ENCODE measurements at regions not wholly inside any gene's neighbourhood (a gene's known extent, or its start where the extent isn't known, plus 50 kb on each side); places are given as distances from the start of the nearest gene placed in this dataset.

DNA sequence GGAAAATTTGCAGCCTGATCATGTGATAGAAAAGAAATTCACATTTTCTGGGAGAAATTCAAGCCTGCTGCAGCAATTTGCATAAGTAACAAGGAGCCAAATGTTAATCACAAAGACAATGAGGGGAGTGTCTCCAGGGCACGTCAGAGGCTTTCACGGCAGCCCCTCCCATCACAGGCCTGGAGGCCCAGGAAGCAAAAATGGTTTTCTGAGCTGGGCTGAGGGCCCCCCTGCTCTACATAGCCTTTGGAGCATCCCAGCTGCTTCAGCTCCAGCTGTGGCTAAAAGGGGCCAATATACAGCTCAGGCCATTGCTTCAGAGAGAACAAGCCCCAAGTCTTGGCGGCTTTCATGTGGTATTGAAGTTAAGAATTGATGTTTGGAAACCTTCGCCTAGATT, 445.3 kb upstream of the ZEB2 start:
- no peak for DNase-seq (ENCODE audit: low read depth, low spot score)

DNA sequence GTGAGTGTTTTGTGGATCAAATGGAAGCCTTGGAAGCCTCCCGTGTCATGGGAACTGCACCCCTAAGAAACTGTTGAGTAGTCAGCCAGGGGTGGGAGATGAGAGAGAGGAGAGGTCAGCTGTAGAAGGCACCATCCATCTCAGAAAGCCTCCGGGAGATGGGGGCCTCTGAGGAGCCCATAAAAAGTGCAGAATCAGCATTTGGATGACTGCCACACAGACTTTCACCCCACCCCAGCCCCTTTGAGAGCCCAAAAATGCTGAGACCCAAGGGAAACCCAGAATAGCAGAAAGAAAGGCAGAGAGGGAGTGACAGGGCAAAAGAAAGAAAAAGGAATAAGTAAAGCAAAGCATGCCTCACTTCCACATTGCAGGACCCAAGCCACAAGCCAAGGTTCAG, 443.1 kb upstream of the ZEB2 start:
- DNase-seq (ENCODE audit: low read depth, low spot score): no peak

DNA sequence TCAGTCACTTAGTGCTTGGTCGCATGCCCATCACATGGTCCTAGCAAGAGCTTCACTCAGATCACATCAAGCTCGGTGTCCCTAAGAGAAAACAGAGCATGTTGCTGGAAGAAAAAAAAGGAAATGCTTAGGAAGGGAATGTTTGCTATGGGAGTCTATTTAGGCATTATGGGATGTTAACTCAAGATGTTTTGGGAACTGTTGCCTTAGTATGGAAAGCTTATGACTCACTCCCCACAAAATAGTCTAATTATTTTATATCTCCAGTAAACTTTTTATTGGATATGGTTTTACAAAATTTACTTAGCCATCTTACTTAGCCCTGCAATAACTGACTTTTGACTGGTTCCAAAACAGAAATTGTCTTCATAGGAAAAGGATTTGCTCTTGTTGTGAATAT, 439.5 kb upstream of the ZEB2 start:
- no peak for DNase-seq (ENCODE audit: low read depth, low spot score)

DNA sequence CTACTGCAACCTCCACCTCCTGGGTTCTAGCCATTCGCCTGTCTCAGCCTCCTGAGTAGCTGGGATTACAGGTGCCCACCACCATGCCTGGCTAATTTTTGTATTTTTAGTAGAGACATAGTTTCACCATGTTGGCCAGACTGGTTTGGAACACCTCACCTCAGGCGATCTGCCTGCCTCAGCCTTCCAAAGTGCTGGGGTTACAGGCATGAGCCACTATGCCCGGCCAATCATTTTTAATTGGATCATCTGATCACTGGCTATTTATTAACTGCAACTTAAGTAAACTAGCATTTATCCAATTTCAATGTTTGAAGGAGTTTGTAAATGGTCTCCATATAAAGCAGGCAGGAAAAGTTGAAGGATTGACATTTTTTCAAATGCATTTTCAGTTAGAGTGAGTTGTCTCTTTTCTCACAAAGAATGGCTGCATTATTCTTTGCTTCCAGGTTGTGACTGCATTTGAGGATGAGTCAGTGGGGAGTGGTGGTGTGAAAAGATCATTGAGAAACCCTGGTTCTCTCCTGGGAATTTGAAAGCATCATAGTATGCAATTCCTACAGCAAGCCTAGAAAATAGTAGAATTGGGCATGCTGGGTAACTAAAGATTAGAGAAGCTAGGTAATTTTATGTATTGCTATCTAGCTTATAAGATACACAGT, 431.1 kb upstream of the ZEB2 start:
- no peak for DNase-seq (ENCODE audit: low read depth, low spot score)

DNA sequence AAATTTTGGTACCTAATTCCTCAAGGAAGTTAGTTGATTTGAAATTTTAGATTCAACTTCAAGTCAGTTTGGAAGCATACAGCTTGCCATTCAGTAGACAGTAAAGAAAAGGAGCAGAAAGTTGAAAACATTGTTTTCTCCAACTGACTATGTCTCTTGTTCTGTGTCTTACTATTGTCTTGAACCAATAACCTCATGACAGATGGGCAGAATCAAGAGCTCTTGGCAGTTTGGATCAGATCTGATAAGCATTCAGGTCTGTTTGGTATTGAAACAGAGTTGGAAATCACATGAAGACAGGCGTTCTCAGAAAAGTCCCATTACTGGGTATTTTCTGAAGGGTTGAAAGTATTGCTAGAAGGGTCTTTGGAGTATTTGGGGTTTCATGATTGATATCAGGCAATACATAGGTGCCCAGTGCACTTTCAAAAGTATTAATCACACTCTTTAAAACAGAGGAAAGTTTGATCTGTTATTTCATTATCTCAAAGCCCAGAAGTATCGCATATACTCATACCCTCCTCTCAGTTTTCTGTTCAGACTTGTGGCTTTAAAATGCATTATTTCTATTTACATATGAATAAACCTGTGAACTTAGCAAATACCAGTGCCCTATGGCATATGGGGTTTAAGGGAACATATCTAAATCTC, 428.4 kb upstream of the ZEB2 start:
- DNase-seq (ENCODE audit: low read depth, low spot score): no peak

DNA sequence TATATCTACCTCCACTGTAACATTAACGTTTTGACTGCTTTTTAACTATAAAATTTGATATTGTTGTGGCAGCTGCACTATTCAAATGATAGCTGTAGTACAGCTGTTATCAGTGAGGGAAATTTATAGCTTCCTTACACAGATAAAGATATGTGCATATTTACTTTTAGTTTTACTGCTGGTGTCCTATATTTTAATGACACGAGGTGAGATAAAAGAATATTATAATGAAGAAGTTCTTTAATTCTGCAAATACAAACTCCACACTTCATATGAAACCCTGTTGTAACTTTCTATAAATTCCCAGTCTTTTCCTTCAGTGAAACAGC, 427.8 kb upstream of the ZEB2 start:
- no peak for DNase-seq (ENCODE audit: low read depth, low spot score)

DNA sequence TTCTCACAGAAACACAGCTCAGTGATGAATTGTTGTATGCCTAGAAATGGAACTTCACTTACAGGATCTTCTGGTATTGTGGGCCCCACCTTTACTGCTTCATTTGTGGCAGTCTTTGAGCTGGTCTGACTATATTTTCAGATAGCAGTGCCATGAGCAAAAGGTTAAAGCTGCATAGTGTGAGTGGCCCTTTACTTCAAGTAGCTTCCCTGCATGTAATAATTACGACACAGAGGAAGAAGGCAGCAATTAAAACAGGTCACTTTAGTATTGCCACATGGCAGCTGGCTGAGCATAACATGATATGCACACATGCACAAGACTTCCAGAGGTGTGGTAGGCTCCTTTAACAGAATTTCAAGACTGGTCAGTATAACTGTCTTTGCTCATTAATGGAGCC, 426.3 kb upstream of the ZEB2 start:
- DNase-seq (ENCODE audit: low read depth, low spot score): no peak

DNA sequence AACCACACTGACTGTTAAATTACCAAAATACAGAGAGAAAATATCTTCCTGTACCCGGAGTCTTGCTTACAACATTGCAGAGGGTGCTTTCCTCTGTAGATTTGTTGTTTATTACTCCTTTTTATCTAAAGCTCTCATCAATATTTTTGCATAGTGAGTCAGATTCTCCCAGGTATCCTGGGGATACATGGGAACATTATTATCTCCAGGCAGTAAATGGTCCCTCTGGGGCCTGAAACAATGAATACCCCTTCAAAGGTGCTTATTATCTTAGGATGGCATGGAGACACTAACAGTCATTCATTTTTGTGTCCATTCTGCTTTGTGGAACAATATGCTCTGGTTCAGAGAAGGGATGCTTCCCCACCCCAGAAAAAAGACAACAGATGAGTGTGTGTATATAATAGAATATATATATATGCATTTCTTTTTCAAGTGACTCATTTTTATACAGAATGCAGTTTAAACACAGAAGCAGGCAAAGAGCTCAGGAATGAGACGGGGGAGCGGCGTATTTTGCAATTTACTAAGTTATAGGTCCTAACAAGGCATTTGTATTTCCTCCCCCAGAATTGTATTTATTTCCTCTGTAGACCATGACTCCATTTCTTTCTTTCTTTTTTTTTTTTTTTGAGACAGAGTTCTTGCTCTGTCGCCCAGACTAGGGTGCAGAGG, 424.8 kb upstream of the ZEB2 start:
- DNase-seq (ENCODE audit: low read depth, low spot score): no peak

DNA sequence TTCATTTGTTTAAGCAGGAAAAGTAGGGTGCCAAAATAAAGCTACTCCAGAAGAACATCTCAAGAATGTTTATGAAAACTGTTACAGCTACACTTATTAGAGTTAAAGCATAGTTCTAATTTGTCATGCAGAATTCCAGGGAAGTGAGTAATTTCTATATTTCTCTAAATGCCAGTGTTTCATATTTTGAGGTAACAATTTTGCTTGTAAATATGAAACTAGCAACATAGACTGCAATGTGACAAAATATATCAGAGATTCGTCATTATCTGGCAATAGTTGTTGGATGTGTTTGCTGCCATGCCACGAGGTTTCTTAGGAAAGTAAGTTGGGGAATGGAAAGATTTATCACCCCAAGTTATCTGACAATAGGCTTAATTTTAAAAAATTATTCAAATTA, 424.1 kb upstream of the ZEB2 start:
- no peak for DNase-seq (ENCODE audit: low read depth, low spot score)

DNA sequence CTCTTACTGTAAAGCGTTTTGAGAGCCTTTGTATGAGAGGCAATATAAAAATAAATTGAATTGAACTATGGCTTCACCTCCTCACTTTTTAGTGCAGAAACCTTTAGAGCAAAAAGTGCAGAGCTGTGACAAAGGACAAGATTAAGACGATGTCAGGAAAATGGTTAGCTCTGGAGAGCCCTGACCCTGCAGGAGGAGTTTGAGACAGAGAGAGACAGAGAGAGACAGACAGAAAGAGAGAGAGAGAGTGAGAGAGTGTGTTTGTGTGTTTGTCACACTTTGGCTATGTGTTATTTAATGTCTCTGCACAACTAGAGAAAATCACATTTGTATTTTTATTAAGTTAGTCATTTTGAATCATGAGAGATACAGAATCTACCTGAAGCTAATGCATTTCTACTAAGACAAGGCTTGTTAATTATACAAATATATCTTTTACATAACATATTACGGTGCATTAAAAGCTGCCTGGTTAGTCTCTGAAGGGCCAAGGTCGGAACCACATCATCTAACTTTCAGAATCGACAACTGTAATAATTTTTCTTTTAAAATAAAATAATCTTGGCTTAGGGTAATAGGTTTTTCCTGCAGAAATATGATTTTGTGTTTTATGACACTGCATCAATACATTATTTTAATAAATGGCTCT, 423.5 kb upstream of the ZEB2 start:
- DNase-seq (ENCODE audit: low read depth, low spot score): no peak

DNA sequence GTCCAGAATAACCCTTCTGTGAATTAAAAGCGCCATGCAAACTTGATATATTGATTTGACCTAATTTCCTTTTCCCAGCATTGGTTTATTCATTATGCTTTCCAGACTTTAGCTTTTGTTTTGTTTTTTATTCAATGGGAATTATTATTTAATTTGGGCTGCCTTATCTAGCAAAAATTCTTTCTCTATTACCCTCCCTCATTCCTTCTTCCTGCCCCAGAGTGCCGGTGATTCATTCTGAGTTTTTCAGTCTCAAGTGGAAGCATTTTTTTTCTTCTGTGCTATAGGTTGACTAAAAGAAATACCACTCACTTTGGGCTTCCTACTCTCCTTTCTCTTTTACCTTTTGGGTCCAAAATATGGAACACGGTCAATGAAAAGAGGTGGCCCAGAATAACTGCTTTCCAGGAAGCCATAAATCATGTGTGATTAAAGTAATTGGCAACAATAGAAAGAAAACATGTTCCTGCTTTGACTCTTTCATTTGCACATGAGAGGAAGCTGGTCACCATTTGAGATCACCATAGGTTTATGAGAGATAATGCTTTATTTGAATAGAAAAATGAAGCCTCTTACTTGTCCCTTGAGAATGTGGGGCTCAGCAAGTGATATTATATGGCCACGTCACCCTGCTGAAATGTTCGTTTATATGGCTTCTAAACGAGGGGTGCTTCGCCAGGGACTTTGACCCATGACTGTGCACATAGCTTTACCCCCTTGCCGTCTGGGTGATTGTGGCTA, 422.8 kb upstream of the ZEB2 start:
- DNase-seq (ENCODE audit: low read depth, low spot score): no peak

DNA sequence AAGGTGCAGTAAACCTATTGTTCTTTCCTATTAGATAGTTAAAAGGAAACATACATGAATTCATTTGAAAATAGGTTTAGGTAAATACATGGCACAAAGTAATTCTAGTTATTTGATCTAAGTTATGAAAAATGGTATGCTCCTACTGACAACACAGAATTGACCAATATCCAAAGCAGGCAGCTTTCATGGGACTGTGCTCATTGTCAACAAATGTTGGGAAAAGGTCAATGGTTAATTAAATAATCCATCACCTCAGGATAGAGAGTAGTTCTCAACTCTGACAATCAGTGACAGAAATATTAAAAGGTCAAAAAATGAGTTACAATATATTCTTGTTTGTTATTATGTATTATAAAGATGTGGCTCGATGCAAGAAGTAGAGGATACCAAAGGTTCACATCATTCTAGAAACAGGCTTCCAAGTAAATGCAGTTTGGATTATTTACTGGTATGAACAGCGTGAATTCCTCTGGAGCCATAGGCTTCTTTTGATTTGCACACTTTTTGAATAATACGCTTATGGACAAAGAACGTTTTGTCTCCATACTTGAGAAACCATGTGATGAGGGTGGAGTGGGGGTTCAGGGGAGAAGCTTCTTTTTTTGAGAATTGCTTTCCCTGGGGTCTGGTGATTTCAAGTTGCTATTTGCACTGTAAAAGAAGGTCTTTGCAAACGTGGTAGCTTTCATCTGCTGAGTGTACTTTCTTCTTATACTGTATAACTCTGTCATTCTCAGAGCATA, 422.0 kb upstream of the ZEB2 start:
- DNase-seq (ENCODE audit: low read depth, low spot score): no peak

DNA sequence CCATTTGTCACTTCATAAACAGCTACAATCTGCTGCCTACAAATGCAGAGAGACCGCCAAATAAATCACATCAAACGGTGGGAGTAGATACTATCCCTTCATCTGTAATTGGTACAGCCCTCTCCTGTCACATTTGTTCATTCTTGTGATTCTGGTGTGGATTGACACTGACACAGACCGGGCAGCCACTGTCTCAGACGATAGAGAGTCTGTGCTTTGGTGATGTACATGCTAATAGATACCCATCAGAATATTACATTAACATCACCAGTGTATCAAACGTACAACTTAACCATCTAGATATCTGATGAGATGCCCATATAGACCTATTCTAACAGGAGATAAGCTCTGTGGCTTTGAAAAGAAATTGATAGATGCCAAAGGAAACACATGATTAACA, 419.7 kb upstream of the ZEB2 start:
- no peak for DNase-seq (ENCODE audit: low read depth, low spot score)

DNA sequence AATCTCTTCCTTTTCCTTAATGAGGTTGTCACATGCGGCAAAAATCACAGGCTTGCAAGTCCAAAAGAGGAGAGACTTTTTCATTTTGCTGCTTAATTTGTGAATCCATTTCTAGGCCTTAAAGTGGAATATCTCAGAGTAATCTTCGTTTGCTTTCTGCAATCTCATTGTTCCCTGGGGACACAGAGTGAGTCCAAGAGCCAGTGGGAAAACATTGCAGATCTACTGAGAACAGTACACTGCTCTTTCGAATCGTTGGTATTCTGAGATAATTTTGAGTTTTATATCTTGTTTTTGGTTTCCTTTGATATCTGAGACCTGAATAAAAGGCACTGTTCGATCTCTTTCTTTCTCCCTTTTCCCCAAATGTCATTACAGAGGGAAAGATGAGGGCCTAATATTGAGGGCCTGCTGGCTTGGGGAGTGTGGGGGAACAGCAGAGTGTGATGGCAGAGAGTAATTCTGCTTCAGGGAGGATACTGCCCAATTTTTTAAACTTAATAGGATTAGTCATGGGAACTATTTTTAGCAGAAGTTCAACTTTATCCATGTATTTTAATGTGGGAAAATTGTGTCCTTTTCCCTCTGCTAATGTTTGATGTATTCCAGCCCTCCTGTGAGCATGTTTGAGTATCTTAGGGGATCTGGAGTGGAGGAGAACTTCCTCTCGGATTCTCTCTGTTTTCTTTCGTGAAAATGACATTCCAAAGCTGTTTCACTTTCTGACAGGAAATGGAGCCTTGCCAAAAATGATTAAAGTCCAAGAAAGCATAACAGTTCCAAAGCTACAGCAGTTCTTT, 418.2 kb upstream of the ZEB2 start:
- DNase-seq (ENCODE audit: low read depth, low spot score): no peak

DNA sequence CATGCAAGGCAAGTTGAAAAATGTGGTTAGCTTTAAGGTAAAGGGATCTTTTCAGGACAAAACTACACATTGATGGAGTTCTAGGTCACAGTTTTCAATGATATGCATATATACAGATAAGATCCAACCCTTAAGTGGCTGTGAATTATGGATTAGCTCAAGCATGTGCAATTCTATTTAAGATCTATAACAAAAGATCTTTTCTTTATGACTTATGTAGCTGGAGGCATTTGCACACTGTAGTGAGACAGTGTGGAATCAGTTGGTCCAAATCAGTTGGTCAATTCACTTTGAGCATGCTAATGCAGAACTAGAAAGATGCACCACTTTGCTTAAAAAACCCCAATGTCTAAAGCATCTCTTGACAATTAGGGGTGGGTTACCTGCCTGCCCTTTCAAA, 417.1 kb upstream of the ZEB2 start:
- no peak for DNase-seq (ENCODE audit: low read depth, low spot score)

DNA sequence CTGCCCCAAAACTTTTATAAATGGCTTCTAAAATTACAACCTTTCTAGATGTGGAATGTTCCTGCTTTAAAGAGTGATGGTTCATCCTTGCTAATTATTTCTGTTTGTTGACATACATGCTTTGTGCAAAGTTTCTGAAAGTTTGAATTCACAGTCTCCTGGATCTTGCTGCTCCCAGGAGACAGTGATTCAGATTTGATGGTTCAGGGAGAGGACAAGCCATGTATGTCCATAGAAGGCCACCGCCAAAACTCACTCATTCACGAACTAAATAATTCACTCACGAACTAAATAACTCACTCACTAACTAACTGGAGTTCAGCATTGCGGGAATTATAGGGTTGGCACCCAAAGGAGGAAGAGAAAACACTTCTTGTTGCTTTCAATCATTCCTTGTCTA, 416.5 kb upstream of the ZEB2 start:
- DNase-seq (ENCODE audit: low read depth, low spot score): no peak

DNA sequence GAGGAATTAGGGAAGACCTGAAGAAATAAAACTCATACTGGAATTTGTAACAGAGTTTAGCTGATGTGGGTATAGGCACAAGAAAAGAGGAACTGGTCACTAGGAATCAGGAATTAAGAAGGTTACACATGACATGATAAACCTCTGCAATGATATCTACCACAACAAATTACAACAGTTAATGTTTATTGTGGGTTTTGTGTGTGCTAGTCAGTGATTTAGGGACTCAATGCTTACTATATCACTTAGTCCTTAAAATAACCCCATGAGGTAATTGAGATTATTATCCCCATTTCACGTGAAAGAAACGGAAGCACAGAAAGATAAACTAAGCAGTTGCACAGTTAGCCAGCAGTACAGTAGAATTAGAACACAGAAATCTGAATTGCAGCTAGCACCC, 415.8 kb upstream of the ZEB2 start:
- no peak for DNase-seq (ENCODE audit: low read depth, low spot score)

DNA sequence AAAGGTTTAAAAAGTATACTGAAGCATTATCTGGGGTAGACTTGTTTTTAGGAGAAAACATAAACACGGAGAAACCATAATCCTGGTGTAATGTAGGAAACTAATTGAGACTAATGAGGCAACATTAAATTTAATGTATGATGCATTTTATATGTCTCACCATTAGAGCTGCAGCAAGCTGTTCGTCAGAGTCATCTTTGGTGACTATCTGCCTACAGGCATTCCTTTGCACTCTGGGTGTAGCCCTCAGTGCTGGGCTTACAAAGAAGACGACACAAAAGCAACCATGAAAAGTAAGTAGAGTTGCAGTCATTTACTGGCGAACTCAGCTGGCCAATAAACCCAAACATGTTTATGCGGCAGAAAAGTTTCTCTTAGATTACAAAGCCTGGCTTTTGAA, 415.3 kb upstream of the ZEB2 start:
- DNase-seq (ENCODE audit: low read depth, low spot score): no peak

DNA sequence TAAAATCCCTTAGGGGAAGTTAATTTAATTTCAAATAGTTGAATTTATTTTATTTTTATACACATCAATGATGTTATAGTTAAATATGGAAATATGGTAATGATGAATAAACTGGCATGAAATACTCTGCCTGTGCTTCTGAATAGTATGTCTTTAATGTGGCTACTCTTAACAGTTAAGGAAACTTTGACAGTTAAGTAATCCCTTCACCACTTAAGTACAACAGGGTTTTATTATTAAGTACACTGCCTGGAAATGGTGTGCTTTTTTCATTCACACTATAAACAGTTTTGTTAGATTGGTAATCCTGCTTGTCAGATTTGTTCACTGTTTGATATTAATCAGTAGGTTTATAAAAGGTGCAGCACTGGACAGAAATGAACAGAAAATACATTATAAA, 412.0 kb upstream of the ZEB2 start:
- DNase-seq (ENCODE audit: low read depth, low spot score): no peak

DNA sequence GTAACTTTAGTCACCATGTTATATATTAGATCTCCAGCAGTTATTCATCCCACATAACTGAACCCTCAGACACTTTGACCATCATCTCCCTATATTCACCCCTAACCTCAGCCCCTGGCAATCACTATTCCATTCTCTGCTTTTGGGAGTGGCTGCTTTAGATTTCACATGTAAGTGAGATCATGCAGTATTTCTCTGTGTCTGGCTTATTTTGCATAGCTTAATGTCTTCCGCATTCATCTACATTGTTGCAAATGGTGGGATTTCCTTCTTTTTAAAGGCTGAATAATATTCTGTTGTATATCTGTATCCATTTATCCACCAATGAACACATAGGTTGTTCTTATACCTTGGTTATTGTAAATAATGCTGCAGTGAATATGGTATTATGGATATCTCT, 411.6 kb upstream of the ZEB2 start:
- no peak for DNase-seq (ENCODE audit: low read depth, low spot score)

DNA sequence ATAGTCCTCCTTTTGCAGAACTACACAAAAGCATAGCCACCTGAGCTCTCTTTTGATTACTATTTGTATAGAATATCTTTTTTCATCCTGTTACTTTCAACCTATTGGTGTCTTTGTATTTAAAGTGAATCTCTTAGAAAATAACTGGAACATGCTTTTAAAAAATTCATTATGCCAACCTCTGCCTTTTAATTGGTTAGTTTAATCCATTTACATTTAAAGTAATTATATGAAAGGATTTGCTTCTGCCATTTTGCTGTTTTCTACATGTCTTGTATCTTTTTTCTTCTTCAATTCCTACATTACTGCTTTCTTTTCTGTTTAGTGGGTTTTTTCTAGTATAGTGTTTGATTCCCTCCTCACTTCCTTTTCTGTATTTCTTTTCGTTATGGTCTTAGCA, 407.5 kb upstream of the ZEB2 start:
- no peak for DNase-seq (ENCODE audit: low read depth, low spot score)
